B cell (primary cell): ENCODE measurements at regions not wholly inside any gene's neighbourhood (a gene's known extent, or its start where the extent isn't known, plus 50 kb on each side); places are given as distances from the start of the nearest gene placed in this dataset.

Experiments
- ATAC-seq: fragments of 200-7000 bp; cut with Tn5 transposase; one replicate; pipeline ENCODE4 v1.10.0; 2021; ENCODE audit warnings: low read depth, mild to moderate bottlenecking, moderate number of reproducible peaks, moderate library complexity
- CTCF ChIA-PET: fragments of 350-600 bp; sonication (Branson Sonifier 250); formaldehyde crosslinking; loops from one replicate; lab custom pipeline; 2021; ENCODE audit warnings: antibody characterized with exemption, inconsistent platforms; lab: Charles Lee
- POLR2A ChIA-PET: fragments of 350-600 bp; sonication (Branson Sonifier 250); formaldehyde crosslinking; loops from one replicate; lab custom pipeline; 2021; ENCODE audit warnings: antibody characterized with exemption; lab: Charles Lee
- DNase-seq: peaks from one replicate; pipeline ENCODE4 v3.0.0; 2013
- H2AFZ ChIP-seq: 2 replicates; pipeline ENCODE4 v1.6.1; 2012; ENCODE audit warnings: mild to moderate bottlenecking, low read depth, low read length; ENCODE audit not compliant: insufficient read depth, poor library complexity, severe bottlenecking
- H3K27ac ChIP-seq, 2 donors: 1 replicate in 1 of 2; 2 replicates in 1 of 2; pipeline ENCODE4 v1.5.1; 2012 to 2013; ENCODE audit warnings: low read length in 2 of 2, mild to moderate bottlenecking in 2 of 2, moderate library complexity in 1 of 2
- H3K27me3 ChIP-seq, 4 experiments: fragments of 200-600 bp in 1 of 4; sonication (generic) in 1 of 4; replicated peaks in 1 of 4; 1 replicate in 2 of 4; 2 replicates in 2 of 4; pipeline versions ENCODE4 v1.6.1 to v1.7.0; 2013 to 2016; ENCODE audit warnings: low read length in 3 of 4, mild to moderate bottlenecking in 2 of 4, mixed read lengths in 1 of 4, moderate library complexity in 1 of 4; ENCODE audit not compliant: insufficient read depth in 4 of 4, control insufficient read depth in 3 of 4; ENCODE audit errors: control extremely low read depth in 1 of 4
- H3K36me3 ChIP-seq, 2 experiments: replicated peaks in 1 of 2; 1 replicate in 1 of 2; 2 replicates in 1 of 2; pipeline versions ENCODE4 v1.6.1 to v1.7.1; 2013; ENCODE audit warnings: low read length in 1 of 2; ENCODE audit not compliant: insufficient read depth in 2 of 2, control insufficient read depth in 1 of 2; ENCODE audit errors: control extremely low read depth in 1 of 2, extremely low read depth in 1 of 2
- H3K4me1 ChIP-seq, 2 donors: fragments of 200-600 bp in 1 of 2; sonication (generic) in 1 of 2; 1 replicate in 1 of 2; 2 replicates in 1 of 2; pipeline versions ENCODE4 v1.5.1 to v1.6.1; 2013 to 2017; ENCODE audit warnings: low read length in 2 of 2; ENCODE audit not compliant: control insufficient read depth in 2 of 2, insufficient read depth in 2 of 2
- H3K4me2 ChIP-seq: replicated peaks from 2 replicates; pipeline ENCODE3; 2012; ENCODE audit warnings: mild to moderate bottlenecking, low read depth, low read length; ENCODE audit not compliant: poor library complexity, severe bottlenecking
- H3K4me3 ChIP-seq, 5 experiments: fragments of 200-600 bp in 1 of 5; sonication (generic) in 1 of 5; 1 replicate in 3 of 5; 2 replicates in 2 of 5; pipeline versions ENCODE4 v1.5.1 to v1.7.0; 2011 to 2016; ENCODE audit warnings: low read length in 4 of 5, mild to moderate bottlenecking in 4 of 5, low read depth in 2 of 5, control low read depth in 1 of 5, moderate library complexity in 1 of 5; ENCODE audit not compliant: insufficient read depth in 1 of 5; ENCODE audit errors: control extremely low read depth in 1 of 5, extremely low read depth in 1 of 5
- H3K79me2 ChIP-seq: fragments of 200-600 bp; sonication (generic); one replicate; pipeline ENCODE4 v1.6.0; 2016; ENCODE audit warnings: low read length; ENCODE audit not compliant: control insufficient read depth, insufficient read depth
- H3K9ac ChIP-seq: fragments of 200-600 bp; sonication (generic); 2 replicates; pipeline ENCODE4 v1.6.1; 2017; ENCODE audit warnings: mild to moderate bottlenecking, low read length, moderate library complexity
- H3K9me3 ChIP-seq, 3 donors: one replicate each; pipeline versions ENCODE4 v1.6.1 to v1.7.1; 2013; ENCODE audit warnings: low read length in 2 of 3; ENCODE audit not compliant: control insufficient read depth in 2 of 3, insufficient read depth in 1 of 3; ENCODE audit errors: control extremely low read depth in 1 of 3
- H4K20me1 ChIP-seq: 2 replicates; pipeline ENCODE4 v1.6.0; 2012; ENCODE audit warnings: mild to moderate bottlenecking, low read length; ENCODE audit not compliant: insufficient read depth, control insufficient read depth, poor library complexity, severe bottlenecking
- H3K27ac Mint-ChIP-seq: one replicate; pipeline ENCODE4 v1.8.0; 2021; ENCODE audit warnings: mixed read lengths
- H3K27me3 Mint-ChIP-seq: one replicate; pipeline ENCODE4 v1.8.0; 2021; ENCODE audit warnings: mixed read lengths
- H3K4me1 Mint-ChIP-seq: one replicate; pipeline ENCODE4 v1.8.0; 2021; ENCODE audit warnings: mixed read lengths
- H3K4me3 Mint-ChIP-seq: one replicate; pipeline ENCODE4 v1.8.0; 2021; ENCODE audit warnings: mixed read lengths
- H3K9me3 Mint-ChIP-seq: one replicate; pipeline ENCODE4 v1.8.0; 2022; ENCODE audit warnings: mixed read lengths; ENCODE audit not compliant: insufficient read depth
- CTCF ChIP-seq: fragments of 200-600 bp; IDR thresholded peaks from one replicate; pipeline ENCODE4 v1.8.0; 2022; ENCODE audit warnings: antibody characterized with exemption, mild to moderate bottlenecking
- EZH2 ChIP-seq: IDR thresholded peaks from 2 replicates; pipeline ENCODE4 v1.6.1; 2012; ENCODE audit warnings: borderline replicate concordance, low read depth, mild to moderate bottlenecking, moderate library complexity, low read length; ENCODE audit not compliant: insufficient read depth, poor library complexity, severe bottlenecking
- WGBS: methylation state at CpG from one replicate; pipeline ENCODE4 v1.1.5; 2013; ENCODE audit warnings: missing lambda C conversion rate; ENCODE audit not compliant: insufficient coverage; 5-methylcytosine and 5-hydroxymethylcytosine counted together
- intact Hi-C: fragments of 100-400 bp; cut with micrococcal nuclease; formaldehyde crosslinking; loops from one replicate; pipeline ENCODE4 v1.10.0; 2022

- Histone ChIP-seq H3K27ac (no peak overlapping the region), H3K4me3 (no peak overlapping the region), H2AFZ (no peak overlapping the region), H3K9ac (no peak overlapping the region), H4K20me1 (no peaks in the 10 kb centered on the region), H3K4me2 (no peak overlapping the region), H3K4me1 (peaks cover 21 to 37% of the 10 kb centered on the region in 2 donors), H3K79me2 (no peaks in the 10 kb centered on the region), H3K9me3 (peaks cover 0 to 14% (median 0%) of the 10 kb centered on the region in 3 donors), H3K27me3 (peaks cover 0 to 65% (median 50%) of the 10 kb centered on the region in 4 experiments), H3K36me3 (no peaks in the 10 kb centered on the region)
- no peak for ATAC-seq
- TF ChIP-seq CTCF (no peak), EZH2 (no peak)
- ChIA-PET POLR2A (no interaction called here), CTCF (no interaction called here)
- intact Hi-C loops = no loop called here
- no peak overlapping the region for H3K27ac Mint-ChIP-seq
- peaks cover 26% of the 10 kb centered on the region for H3K4me1 Mint-ChIP-seq
- DNase-seq = no peak
- H3K4me3 Mint-ChIP-seq = peak overlapping the region; percentile 56
- peaks cover 71% of the 10 kb centered on the region for H3K27me3 Mint-ChIP-seq
- no CpG with 5 or more reads among the region's 4 CpGs for WGBS
- H3K9me3 Mint-ChIP-seq = no peaks in the 10 kb centered on the region
These were observed 58.3 kb downstream of the TMEM174 start for GRCh38 chr5:73231246-73231778.

- TF ChIP-seq CTCF (no peak), EZH2 (no peak)
- Histone ChIP-seq H3K4me1 (peaks cover 21 to 37% of the 10 kb centered on the region in 2 donors), H3K9ac (no peak overlapping the region), H3K79me2 (no peaks in the 10 kb centered on the region), H3K27me3 (peaks cover 0 to 61% (median 49%) of the 10 kb centered on the region in 4 experiments), H3K27ac (no peak overlapping the region), H3K36me3 (no peaks in the 10 kb centered on the region), H2AFZ (peak overlapping the region; percentile 16), H4K20me1 (no peaks in the 10 kb centered on the region), H3K4me3 (no peak overlapping the region), H3K9me3 (peaks cover 0 to 14% (median 0%) of the 10 kb centered on the region in 3 donors), H3K4me2 (no peak overlapping the region)
- Mint-ChIP-seq H3K4me3 (no peak overlapping the region), H3K9me3 (no peaks in the 10 kb centered on the region), H3K27ac (no peak overlapping the region), H3K27me3 (peaks cover 71% of the 10 kb centered on the region), H3K4me1 (peaks cover 26% of the 10 kb centered on the region)
- 16% methylated on average over 54 of the region's 58 CpGs for WGBS
- ChIA-PET POLR2A (no interaction called here), CTCF (no interaction called here)
- intact Hi-C loops = no loop called here
- DNase-seq (no peak), ATAC-seq (no peak)
These were observed 57.6 kb downstream of the TMEM174 start for GRCh38 chr5:73230264-73231245.
